ENCODE measurements at regions not wholly inside any gene's neighbourhood (a gene's known extent, or its start where the extent isn't known, plus 50 kb on each side); places are given as distances from the start of the nearest gene placed in this dataset.
"Not testable (repeated sequence)": the region's sequence is repeated elsewhere in the genome, so short reads cannot be mapped to it uniquely, and the experiment has no call there.

DNA sequence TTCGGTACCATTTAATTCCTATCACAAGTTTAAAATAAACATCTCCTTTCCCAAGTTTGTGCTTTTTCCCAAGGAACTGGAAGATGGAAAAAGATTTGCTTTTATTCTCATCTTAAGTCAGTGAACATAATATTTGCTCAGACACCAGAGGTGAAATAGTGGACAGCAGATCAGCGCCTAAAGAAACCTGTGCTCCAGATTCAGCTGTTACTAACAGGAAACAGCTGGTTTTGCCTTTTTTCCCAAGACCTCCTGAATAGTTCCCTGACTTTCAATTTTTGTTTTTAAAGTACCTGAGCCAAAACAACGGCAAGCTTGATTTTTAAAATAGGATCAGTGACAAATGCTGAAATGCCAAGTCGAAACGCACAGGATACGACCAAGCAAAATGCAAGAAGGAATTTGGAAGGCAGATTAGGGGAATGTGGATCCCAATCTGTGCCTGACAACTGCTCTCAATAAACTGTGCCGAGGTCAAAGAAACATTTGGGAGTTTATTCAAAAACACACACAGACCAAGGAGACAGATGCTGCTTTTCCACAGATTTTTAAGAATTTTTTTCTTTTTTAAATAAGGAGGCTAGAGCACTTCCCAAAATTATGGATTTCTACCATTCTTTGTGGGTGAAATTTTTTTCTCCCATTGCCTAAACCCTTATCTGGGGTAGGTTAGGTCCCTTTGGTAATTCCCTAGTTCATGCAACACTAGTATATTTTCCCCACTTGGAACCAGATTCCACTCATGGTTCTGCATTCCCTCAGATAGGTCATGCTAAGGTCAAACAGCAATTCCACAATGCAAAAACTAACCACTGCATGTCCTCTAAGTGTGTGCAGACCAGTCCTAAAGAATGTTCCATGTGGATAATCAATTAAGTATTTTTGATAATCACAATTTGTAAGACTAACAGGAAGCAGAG, 121.5 kb upstream of the PDE1A start:
- intact Hi-C loops (cut with micrococcal nuclease) = no loop called here

DNA sequence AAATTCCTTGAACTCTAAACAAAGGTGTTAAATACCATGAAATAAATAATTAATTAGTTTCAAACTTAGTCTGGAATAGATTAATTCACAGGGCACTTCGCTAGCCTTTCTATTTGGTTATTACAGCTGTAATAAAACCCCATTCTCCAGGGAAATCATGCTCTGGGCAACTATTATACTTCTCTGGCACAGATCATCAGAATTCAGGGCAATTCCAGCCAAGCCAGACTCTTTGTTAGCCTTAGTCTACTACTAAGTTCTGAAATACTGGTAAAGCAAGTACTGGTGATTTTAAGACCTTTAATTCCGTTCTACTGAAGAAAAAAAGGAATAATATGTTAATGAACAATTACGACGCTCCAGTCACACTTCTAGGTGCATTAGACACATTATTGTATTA, 123.4 kb upstream of the PDE1A start:
- intact Hi-C loops (cut with micrococcal nuclease) = no loop called here

DNA sequence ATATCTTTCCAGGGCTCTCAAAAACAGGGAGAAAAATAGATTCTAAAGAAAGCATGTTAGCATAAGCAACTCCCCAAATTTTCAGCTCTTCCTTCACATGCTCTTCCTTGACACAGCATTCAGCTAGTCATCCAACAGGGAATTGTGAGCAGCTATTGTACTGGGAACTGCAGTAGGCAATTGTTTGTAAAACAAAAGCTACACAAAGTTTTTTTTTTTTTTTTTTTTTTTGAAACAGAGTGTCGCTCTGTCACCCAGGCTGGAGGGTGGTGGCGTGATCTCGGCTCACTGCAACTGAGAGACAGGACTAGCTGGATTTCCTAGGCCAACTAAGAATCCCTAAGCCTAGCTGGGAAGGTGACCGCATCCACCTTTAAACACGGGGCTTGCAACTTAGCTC, 125.4 kb upstream of the PDE1A start:
- intact Hi-C loops (cut with micrococcal nuclease) = not testable (repeated sequence)

DNA sequence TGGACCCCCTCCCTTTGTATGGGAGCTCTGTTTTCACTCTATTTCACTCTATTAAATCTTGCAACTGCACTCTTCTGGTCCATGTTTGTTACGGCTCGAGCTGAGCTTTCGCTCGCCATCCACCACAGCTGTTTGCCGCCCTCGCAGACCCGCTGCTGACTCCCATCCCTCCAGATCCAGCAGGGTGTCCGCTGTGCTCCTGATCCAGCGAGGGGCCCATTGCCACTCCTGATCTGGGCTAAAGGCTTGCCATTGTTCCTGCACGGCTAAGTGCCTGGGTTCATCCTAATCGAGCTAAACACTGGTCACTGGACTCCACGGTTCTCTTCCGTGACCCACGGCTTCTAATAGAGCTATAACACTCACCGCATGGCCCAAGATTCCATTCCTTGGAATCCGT, 125.9 kb upstream of the PDE1A start:
- intact Hi-C loops (cut with micrococcal nuclease) = not testable (repeated sequence)

DNA sequence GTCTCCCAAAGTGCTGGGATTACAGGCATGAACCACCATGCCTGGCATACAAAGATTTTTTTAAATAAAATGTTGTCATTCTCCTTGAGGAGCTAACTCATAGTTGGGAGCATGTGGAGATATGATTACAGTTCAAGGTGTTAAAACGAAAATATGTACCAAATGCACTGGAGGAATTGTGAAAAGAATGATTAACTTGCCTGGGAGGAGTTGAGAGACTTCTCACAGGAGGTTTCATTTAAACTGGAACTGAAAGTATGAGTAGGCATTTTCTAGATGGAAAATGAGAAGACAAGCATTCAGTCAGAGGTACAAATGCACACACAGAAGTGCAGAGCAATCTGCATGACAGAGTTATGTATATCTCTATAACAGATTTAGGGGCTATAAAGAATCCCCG, 126.6 kb upstream of the PDE1A start:
- intact Hi-C loops (cut with micrococcal nuclease) = no loop called here

DNA sequence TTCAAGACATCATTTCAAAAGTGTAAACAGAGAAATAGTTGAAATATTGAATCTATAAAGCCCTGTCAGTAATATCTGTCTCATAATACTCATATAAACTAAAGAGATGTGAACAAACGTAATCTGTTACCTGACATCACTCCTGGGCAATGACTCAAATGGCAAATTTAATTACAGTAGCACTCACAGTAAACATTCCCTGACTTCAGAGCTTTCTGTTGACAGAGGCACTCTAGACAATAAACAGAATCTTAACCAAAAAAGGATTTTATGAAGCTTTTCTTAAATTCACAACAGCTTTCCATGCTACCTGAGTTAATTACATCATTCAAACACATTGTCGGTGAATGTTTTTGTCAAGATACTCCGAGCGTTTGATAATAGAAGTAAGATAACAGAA, 128.1 kb upstream of the PDE1A start:
- intact Hi-C loops (cut with micrococcal nuclease) = no loop called here

DNA sequence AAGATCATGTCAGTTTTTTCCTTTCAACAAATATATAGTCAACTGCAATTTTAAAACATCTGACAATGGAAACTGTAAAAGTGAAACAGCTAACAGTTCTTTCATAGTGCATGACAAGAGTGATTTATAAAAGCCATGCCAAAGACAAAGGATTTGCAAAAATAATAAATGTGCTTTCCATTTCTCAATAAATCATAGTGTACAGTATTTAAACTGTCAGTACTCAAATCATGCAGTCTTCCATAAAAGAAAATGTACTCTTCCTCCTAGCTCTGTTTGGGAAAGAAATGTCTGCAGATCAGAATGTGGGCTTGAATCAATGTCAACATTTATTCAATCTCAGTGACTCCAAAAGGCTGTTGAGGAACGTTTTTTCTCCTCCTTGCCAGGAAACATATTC, 131.7 kb upstream of the PDE1A start:
- intact Hi-C loops (cut with micrococcal nuclease) = no loop called here

DNA sequence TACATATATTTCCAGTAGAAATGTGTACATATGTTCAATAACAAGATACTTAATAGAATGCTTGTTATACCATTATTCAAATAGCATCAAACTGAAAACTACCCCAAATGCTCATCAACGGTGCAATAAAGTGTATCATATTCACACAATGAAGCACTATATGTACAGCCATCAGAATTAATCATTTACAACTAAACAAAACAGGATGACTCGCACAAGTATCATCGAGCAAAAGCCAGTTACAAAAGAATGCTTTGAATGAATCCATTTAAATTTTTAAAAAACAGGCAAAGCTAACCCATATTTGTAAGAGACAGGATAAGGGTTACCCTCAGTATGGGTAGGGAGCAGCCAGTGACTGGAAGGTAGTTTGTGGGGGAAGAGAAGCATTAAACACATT, 132.8 kb upstream of the PDE1A start:
- intact Hi-C loops (cut with micrococcal nuclease) = no loop called here

DNA sequence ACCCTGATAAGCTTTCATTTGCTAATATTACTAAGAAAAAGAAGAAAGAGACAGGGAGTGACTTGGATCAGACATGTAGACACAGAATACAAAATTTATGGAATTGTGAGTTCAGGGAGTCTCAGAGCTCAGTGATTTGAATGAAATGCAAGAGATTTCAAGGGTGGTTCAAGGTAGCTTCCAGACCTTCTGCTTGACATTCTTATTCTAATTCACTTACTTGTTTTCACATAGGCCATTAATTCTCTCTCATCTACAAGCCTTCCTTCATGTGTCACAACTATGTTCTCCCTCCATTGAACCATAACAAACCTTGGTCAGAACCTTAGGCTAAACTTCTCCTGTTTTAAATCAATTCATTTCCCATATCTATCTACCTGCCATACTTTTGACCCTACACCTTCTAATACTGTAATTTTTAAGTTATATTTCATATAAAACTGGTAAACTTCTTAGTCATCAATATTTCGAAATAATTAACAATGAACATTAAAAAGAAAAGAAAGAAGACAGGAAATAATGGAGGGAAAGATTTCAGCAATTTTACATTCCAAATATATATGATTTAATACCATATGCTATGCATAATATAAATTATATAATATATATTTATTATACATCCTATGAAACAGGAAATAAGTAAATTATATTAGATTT, 139.2 kb upstream of the PDE1A start:
- intact Hi-C loops (cut with micrococcal nuclease) = no loop called here

DNA sequence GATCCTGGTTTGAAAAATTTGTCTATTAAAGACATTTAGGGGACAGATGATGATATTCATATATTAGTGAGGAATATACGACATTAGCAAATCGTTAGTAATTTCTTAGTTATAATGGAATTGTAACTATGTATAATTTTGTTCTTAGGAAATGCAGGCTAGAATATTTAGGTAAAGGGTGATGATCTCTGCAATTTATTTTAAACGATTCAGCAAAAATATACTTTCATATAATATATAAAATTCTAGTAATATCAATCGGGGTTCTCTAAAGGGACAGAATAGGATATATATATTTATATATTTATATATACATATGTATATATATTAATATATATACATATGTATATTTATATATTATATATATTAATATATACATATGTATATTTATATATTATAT, 142.5 kb upstream of the DNAJC10 start:
- intact Hi-C loops (cut with micrococcal nuclease) = no loop called here

DNA sequence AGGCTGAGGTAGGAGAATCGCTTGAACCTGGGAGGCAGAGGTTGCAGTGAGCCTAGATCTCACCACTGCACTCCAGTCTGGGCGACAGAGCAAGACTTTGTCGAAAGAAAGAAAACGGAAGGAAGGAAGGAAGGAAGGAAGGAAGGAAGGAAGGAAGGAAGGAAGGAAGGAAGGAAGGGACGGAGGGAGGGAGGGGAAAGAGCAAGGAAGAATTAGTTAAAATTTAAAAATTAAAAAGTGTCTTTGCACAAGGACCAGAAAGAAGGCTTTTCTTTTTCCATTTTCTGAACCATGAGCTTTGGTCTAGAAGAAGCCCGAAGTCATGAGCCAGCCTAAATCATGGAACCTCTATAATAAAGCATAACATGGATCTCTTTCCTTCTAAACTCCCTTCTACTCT, 138.2 kb upstream of the DNAJC10 start:
- intact Hi-C loops (cut with micrococcal nuclease) = no loop called here

DNA sequence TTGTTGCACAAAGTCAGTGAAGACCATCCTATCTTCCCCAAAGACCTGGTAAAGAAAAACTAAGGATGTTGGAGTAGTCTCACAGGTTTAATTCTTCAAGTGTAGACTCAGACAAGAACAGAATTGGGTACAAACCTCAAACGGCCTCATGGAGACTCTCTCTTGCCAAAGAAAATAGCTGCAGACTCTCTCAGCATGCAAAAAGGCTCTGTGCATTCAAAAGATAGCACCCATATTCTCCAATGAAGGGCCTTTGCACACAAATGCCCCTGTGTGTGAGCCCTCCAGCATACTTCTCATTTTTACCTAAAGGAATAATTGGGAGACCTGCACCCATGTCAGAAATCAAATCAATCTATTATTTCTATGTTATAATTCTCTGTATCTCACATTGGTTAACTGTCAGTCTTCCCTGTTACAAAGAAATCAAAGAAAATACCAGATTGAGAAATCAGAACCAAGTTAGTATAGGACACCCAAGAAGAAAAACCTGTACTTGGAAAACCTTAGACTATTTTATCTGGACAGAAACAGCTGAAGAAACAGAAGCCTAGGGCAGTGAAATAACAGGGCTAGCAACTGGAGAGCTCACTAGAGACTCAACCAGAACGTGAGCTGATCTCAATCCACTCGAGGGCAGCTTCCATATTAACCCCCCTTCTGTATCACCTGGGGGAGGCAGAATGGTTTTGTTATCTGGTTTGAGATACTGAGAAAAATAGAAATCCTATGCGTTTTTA, 134.7 kb upstream of the DNAJC10 start:
- intact Hi-C loops (cut with micrococcal nuclease) = no loop called here

DNA sequence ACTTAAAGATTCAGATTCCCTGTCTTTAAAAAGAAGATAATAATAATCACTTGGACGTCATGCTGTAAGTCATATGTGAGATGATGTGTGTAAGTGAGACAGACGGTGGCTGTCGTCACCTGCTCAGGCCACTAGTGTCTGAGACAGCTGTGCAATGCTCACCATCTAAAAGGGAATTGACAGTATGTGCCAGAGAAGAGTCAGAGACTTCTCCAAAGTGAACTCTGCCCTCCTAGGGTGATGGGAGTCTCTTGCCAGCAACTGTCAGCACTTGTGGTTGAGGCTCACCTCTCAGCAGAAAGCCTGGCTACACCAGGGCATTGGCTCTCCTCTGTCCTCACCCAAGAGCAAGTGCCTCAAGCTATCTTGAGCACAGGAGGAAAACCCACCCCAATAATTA, 131.6 kb upstream of the DNAJC10 start:
- intact Hi-C loops (cut with micrococcal nuclease) = no loop called here

DNA sequence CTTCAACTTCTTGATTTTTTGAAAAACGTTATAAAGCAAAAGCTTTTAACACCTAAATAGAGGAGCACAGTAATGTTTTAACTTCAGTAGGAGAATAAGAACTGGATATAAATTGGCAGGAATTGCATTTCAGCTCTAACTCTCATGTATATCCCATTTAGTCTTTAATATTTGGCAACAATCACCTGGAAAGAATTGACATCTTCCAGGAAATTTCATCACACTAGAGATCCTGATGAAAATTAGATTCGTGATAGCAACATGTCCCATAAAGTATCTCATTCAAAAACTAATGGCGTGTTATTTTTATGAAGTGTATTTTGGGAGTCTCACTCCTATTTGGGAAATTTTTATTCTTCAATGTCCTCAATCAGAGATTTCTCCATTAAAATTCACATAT, 131.1 kb upstream of the DNAJC10 start:
- intact Hi-C loops (cut with micrococcal nuclease) = no loop called here

DNA sequence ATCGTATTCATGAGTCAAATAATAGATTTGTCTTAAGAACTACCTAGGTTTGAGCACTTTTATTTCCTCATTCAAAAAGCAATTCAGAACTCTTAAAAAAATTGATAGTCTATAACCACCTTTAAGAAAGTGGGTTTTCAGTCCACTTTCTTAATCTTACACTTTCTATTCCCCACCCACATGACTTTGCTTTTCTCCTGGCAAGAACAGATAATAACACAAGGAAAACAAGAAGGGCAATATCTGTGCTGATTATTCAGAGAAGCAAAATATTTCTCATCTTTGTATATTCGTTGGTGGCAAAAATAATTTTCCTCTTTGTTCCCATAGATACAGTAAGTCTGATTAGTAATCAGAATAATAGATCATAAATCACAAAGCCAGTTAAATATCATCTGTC, 130.6 kb upstream of the DNAJC10 start:
- intact Hi-C loops (cut with micrococcal nuclease) = no loop called here

DNA sequence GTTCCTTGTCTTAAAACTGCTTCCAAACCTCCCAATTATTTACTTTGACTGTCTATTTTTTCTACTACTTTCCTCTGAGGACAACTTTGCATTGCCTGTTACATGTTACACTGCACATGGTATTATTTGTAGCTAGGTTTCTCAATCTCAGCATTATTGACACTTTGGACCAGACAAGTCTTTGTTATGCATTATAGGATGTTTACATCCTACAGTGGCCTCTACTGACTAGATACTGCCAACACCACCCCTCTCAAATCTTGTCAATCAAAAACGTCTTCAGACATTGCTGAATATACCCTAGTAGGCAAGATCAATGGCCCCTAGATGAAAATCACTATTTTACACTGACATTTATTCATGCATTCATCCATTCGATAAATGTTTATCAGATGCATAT, 129.6 kb upstream of the DNAJC10 start:
- intact Hi-C loops (cut with micrococcal nuclease) = no loop called here

DNA sequence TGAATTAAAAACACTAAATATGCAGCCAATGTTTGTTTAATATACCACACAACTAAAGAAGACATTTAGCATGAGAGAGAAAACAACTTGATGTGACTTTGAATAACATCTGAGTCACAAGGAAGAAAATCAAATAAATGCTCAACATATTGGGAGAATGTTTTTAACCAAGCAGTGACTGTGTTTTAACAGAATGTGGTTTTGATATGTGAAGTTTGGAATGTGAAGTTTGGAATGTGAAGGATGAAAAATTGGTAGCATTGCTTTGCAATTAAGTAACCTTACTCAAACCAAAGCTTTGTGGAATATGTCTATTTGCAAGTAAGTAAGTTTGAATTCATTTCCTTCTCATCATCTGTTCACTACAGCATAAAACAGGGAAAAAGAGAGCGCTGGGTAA, 128.2 kb upstream of the DNAJC10 start:
- intact Hi-C loops (cut with micrococcal nuclease) = no loop called here

DNA sequence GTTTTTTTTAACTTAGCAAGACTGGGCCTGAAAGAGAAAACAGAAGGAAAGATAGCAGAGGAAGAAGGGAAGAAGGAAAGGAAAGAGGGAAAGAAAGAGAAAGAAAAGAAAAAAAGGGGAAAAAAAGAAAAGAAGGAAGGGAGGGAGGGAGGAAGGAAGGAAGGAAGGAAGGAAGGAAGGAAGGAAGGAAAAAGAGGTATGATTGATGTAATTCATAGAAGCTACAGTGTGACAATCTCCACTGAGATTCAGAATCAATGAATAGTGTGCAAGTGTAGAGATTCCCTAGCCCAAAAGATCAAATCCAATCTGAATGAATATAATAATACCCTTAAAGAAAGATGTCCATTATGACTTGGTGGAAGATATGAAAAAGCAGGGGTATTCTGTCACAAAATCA, 126.9 kb upstream of the DNAJC10 start:
- intact Hi-C loops (cut with micrococcal nuclease) = no loop called here

DNA sequence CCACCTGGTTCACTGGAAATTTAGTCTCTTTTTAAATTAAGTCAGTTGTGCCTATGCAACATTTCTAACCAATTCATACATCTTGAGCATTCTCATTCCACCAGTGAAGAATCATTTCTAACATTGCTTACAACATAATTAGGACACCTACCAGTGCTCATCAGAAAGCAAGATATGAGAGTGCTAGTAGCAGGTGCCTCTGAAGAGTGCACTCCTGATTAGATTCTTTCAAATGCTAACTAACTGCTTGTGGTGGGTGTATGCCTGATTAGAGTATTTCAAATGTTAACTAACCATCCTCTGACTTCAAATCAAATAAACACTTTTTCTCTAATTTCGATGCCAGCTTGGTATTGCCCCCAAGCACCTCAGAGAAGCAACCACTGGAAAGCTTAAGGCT, 124.3 kb upstream of the DNAJC10 start:
- intact Hi-C loops (cut with micrococcal nuclease) = no loop called here

DNA sequence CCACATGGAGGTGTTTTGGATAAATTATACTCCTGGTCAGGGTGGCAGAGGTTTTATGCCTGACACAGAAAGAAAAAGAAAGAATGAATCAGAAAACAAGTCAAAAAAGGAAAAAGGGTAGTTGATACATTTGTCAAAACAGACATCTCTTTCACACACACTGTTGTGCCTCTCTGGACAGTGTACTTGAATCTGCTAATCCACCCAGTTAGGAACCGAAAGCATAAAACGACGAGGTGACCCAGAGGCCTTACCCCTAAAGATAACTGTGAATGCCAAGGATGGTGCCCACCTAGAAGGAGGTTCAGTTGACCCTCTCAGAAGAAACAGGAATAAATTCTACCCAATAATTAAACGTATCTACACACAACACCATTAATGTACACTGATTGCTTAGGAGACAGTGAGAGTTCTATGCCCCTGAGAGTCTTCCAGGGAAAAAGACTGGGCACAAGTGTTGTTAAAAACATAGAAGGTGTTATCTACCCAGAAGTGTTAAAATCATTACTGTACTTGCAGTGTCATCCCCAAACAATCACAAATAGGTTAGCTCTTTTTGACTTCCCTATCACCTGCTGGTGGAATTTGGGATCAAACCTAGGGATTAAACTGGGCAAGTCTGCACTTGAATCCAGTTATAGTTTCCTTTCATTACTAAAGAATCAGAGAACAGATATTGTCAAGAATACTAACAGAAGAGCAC, 123.2 kb upstream of the DNAJC10 start:
- intact Hi-C loops (cut with micrococcal nuclease) = no loop called here

DNA sequence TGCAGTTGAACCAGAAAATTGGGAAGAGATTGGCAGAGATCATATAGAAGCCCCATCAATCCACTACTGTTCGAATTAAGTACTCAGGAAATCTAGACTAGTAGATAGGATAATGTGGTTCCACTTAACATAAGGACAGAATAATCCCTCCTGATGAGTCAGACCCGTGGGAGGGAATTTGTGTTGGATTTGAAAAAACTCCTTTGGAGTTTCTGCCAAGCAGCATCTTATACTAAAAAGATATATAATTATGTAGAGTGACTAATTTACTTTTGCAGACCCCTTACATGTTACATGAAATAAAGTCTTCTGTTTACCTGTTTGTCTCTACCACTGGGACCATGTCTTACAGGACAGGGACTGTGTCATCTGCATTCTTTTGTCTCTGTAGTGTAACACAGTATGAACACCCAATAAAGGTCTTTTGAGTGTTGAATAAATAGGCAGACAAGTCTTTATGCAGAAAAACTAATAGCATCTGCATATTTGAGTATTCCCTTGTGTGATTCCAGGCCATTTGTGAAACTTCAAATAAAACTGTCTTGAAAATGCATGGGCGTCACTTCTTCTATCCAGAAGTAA, 122.6 kb upstream of the DNAJC10 start:
- intact Hi-C loops (cut with micrococcal nuclease) = no loop called here
